HG03095 (cell line): ENCODE measurements at regions not wholly inside any gene's neighbourhood (a gene's known extent, or its start where the extent isn't known, plus 50 kb on each side); places are given as distances from the start of the nearest gene placed in this dataset.
"Not testable (repeated sequence)": the region's sequence is repeated elsewhere in the genome, so short reads cannot be mapped to it uniquely, and the experiment has no call there.

Experiments
- ATAC-seq: cut with Tn5 transposase; IDR thresholded peaks from one replicate; pipeline ENCODE4 v1.9.1; 2021; ENCODE audit warnings: moderate library complexity; ENCODE audit not compliant: unreplicated experiment

GRCh38 chr3:34411596-34411995, 613.2 kb downstream of the PDCD6IP start:
- ATAC-seq = no peak

- no peak for ATAC-seq
These were observed 621.4 kb downstream of the PDCD6IP start for GRCh38 chr3:34419801-34420200.

GRCh38 chr3:34421762-34422161, 623.3 kb downstream of the PDCD6IP start:
- ATAC-seq = no peak

- ATAC-seq = no peak
These were observed 641.4 kb downstream of the PDCD6IP start for GRCh38 chr3:34439796-34440195.

- no peak for ATAC-seq
These were observed 645.7 kb downstream of the PDCD6IP start for GRCh38 chr3:34444137-34444536.

GRCh38 chr3:34449305-34449704, 650.9 kb downstream of the PDCD6IP start:
- ATAC-seq = no peak

- ATAC-seq = no peak
These were observed 665.0 kb downstream of the PDCD6IP start for GRCh38 chr3:34463414-34463813.

GRCh38 chr3:34464646-34465045, 666.2 kb downstream of the PDCD6IP start:
- ATAC-seq = no peak

- no peak for ATAC-seq
These were observed 677.4 kb downstream of the PDCD6IP start for GRCh38 chr3:34475851-34476250.

GRCh38 chr3:34483311-34483887, 685.0 kb downstream of the PDCD6IP start:
- ATAC-seq = no peak

- no peak for ATAC-seq
These were observed 705.9 kb downstream of the PDCD6IP start for GRCh38 chr3:34504366-34504765.

GRCh38 chr3:34504775-34505174, 706.3 kb downstream of the PDCD6IP start:
- no peak for ATAC-seq

- no peak for ATAC-seq
These were observed 710.3 kb downstream of the PDCD6IP start for GRCh38 chr3:34508732-34509131.

- no peak for ATAC-seq
These were observed 713.5 kb downstream of the PDCD6IP start for GRCh38 chr3:34511891-34512290.

GRCh38 chr3:34519008-34519407, 720.6 kb downstream of the PDCD6IP start:
- ATAC-seq = not testable (repeated sequence)

- ATAC-seq = no peak
These were observed 732.7 kb downstream of the PDCD6IP start for GRCh38 chr3:34531156-34531555.

- no peak for ATAC-seq
These were observed 735.0 kb downstream of the PDCD6IP start for GRCh38 chr3:34533451-34533850.

- ATAC-seq = no peak
These were observed 735.6 kb downstream of the PDCD6IP start for GRCh38 chr3:34534013-34534412.

GRCh38 chr3:34544136-34544535, 745.7 kb downstream of the PDCD6IP start:
- no peak for ATAC-seq

- ATAC-seq = no peak
These were observed 749.0 kb downstream of the PDCD6IP start for GRCh38 chr3:34547297-34547920.

GRCh38 chr3:34567266-34567665, 768.8 kb downstream of the PDCD6IP start:
- ATAC-seq = no peak

GRCh38 chr3:34568766-34569165, 770.3 kb downstream of the PDCD6IP start:
- ATAC-seq = no peak

GRCh38 chr3:34569437-34569836, 771.0 kb downstream of the PDCD6IP start:
- ATAC-seq = no peak
